AG04450 (cell line): ENCODE measurements at regions not wholly inside any gene's neighbourhood (a gene's known extent, or its start where the extent isn't known, plus 50 kb on each side); places are given as distances from the start of the nearest gene placed in this dataset.
"Not testable (repeated sequence)": the region's sequence is repeated elsewhere in the genome, so short reads cannot be mapped to it uniquely, and the experiment has no call there.

Source experiments
- CTCF ChIA-PET: fragments of 300-600, 350-600 bp; formaldehyde crosslinking; extraction: SDS; loops from one replicate; lab custom pipeline; 2022; ENCODE audit warnings: antibody characterized with exemption, inconsistent platforms; lab: Charles Lee
- POLR2A ChIA-PET: fragments of 350-600 bp; formaldehyde crosslinking; extraction: SDS; loops from one replicate; lab custom pipeline; 2021; ENCODE audit warnings: antibody characterized with exemption, inconsistent platforms; lab: Yijun Ruan, JAX
- DNase-seq: peaks from one replicate; pipeline ENCODE4 v3.0.0-alpha.2; 2011; ENCODE audit warnings: low read depth, low spot score
- H3K27ac ChIP-seq: one replicate; pipeline ENCODE4 v1.5.1; 2012; ENCODE audit warnings: low read depth, low read length, control low read depth
- H3K27me3 ChIP-seq: one replicate; pipeline ENCODE4 v1.6.0; 2012; ENCODE audit warnings: low read length; ENCODE audit not compliant: control insufficient read depth, insufficient read depth
- H3K4me3 ChIP-seq: 2 replicates; pipeline ENCODE4 v1.5.1; 2011; ENCODE audit warnings: mild to moderate bottlenecking, low read depth, low read length, control low read depth
- H3K9me3 ChIP-seq: 2 replicates; pipeline ENCODE4 v1.5.1; 2012; ENCODE audit warnings: low read length; ENCODE audit not compliant: control insufficient read depth, insufficient read depth
- CTCF ChIP-seq: IDR thresholded peaks from 2 replicates; pipeline ENCODE4 v1.5.1; 2011; ENCODE audit warnings: low read depth, low read length, control low read depth, inconsistent platforms

GRCh38 chr5:98333921-98334320 is 439.5 kb upstream of the RGMB start:
- Histone ChIP-seq H3K27me3 (no peaks in the 10 kb centered on the region), H3K4me3 (no peak overlapping the region), H3K27ac (no peak overlapping the region), H3K9me3 (peaks cover 13% of the 10 kb centered on the region)
- DNase-seq = no peak
- no peak for TF ChIP-seq CTCF
- ChIA-PET POLR2A (no interaction called here), CTCF (no interaction called here)

GRCh38 chr5:98334946-98335345 is 438.5 kb upstream of the RGMB start:
- TF ChIP-seq CTCF = no peak
- Histone ChIP-seq H3K27ac (no peak overlapping the region), H3K27me3 (no peaks in the 10 kb centered on the region), H3K4me3 (no peak overlapping the region), H3K9me3 (peaks cover 19% of the 10 kb centered on the region)
- POLR2A ChIA-PET = no interaction called here
- no peak for DNase-seq
- CTCF ChIA-PET = interaction anchor here (1.0 kb wide), 1 partner anchor 1104 kb away, joined by 3 read pairs; no protein-coding TSS in a partner anchor

GRCh38 chr5:98339141-98339848 is 434.2 kb upstream of the RGMB start:
- ChIA-PET POLR2A (no interaction called here), CTCF (interaction anchor here (1.6 kb wide), 1 partner anchor 432 kb away, joined by 4 read pairs; no protein-coding TSS in a partner anchor)
- peaks cover 22% of the 10 kb centered on the region for H3K9me3 ChIP-seq
- H3K27ac ChIP-seq = no peak overlapping the region
- no peaks in the 10 kb centered on the region for H3K27me3 ChIP-seq
- H3K4me3 ChIP-seq = no peak overlapping the region
- TF ChIP-seq CTCF = no peak
- DNase-seq = no peak

- ChIA-PET CTCF (interaction anchor here (0.6 to 2.1 kb wide), 4 partner anchors 10 to 430 kb away, joined by 3 to 12 read pairs (median 5); no protein-coding TSS in a partner anchor), POLR2A (interaction anchor here (0.5 to 1.3 kb wide), 3 partner anchors 162 to 371 kb away, joined by 4 to 6 read pairs (median 4); no protein-coding TSS in a partner anchor)
- Histone ChIP-seq H3K27me3 (no peaks in the 10 kb centered on the region), H3K4me3 (no peak overlapping the region), H3K9me3 (peaks cover 19% of the 10 kb centered on the region), H3K27ac (peak overlapping the region; percentile 84)
- TF ChIP-seq CTCF = no peak
- peak; percentile 94 for DNase-seq
Measured at GRCh38 chr5:98341038-98342032, 432.1 kb upstream of the RGMB start.

- CTCF ChIA-PET, POLR2A ChIA-PET, H3K27ac ChIP-seq, H3K4me3 ChIP-seq, DNase-seq, H3K27me3 ChIP-seq: not testable (repeated sequence)
- peaks cover 19% of the 10 kb centered on the region for H3K9me3 ChIP-seq
Measured at GRCh38 chr5:98342958-98343660, 430.4 kb upstream of the RGMB start.
